SKM-1 (cell line): ENCODE measurements at regions not wholly inside any gene's neighbourhood (a gene's known extent, or its start where the extent isn't known, plus 50 kb on each side); places are given as distances from the start of the nearest gene placed in this dataset.

Source experiments
- DNase-seq: peaks from one replicate; lab custom pipeline; 2025; ENCODE audit not compliant: unreplicated experiment; lab: John Stamatoyannopoulos, UW

DNA sequence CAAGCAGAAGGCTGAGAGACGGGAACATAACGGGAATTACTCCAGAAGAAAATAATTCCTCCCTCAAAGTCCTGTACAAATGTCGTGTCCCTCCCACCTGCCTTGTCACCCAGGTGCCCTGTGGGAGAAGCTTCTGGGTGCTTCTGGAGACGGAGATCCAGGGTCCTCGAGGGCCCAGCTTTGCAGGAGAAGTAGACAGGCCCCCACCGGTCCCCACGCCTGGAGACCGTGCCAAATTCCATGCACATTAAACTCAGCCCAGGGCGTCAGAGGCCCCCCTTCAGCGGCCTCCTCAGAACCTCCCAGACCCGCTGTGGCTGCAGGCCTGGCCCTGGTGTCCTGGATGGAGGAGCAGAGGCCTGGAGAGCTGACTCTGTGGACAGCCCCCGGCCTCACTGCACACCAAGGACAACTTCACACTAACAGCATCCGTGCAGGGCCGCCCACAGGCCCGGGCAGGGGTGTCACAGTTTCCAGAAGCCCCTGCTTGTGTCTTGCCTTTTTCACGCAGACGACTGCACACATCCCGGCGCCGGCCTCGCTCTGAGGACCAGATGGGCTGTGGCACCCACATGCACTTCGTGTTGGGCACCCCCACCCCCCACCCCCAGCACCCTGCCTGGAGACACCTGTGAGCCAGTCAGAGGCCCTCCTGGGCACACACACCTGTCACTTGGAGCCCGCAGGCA, 734.3 kb downstream of the BRD1 start:
- no peak for DNase-seq

DNA sequence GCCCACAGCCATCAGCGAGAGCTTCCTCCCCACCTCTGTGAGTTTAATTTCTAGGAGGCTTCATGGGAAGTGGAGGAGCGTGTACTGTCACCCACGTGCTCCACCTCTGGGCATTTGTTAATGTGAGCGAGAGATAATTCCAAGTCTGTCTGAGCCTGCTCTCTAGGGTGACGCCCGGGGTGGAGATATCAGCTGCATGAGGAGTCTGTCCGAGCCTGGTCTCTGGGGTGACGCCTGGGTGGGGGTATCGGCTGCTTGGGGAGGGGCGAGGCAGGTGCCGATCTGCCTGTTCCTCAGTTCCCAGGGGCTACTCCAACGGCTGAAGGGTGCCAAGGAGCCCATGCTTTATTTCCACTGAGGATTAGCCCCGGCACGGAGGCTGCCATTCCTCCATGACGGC, 735.0 kb downstream of the BRD1 start:
- DNase-seq = no peak

DNA sequence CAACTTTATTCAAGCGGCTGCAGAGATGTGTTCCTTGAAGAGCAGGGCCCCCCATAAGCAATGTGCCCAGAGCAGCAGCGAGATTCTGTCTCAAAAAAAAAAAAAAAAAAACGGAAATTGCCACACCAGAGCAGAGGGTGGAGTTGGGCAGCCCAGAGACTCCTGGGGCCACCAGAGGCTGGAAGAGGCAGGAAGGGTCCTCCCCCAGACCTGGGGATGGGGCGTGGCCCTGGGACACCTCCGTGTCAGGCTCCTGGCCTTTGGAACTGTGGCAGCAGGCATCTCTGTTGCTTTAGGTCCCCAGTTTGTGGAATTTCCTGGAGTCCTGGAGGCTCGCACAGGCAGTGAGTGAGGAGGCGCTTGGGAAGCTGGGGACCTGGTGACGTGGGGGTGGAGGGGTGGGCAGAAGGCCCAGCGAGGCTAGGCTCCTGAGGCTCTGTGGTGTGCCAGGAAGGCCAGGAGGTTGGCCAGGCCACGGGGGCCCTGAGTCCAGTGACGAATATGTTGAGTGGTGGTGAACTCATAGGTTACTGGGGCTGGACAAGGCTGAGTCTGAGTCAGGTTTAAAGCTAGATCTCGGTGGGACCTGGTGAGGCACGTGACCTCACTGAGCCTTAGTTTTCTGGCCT, 735.6 kb downstream of the BRD1 start:
- DNase-seq = no peak

DNA sequence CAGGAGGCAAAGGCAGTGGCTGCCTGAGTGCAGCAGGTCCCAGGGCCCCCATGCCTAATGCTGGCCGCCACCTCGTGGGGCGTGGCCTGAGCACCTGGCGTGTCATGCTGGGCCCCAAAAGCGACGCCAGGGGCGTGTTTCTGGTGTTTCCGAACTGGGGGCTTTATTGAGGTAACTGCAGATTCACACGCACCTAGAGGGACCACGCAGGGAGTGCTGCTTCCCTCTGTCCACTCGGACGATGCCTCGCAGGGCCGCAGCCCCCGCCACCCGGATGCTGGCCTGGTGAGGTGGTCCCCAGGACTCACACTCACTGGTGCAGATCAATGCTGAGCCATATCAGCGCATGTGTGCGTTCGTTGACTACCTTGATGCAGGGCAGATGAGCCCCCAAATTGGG, 736.2 kb downstream of the BRD1 start:
- DNase-seq = no peak

DNA sequence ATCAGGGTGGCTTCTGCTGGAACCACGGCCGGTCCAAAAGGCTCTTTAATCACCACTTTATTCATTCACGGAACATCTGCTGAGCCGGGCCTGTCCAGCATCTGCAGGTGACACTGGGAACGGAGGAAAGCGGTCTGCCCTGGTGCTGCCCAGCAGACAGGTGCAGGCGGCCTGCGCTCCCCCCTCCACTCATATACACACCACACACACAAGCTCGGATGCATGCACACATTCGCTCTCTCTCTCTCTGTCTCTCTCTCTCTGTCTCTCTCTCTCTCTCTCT, 736.9 kb downstream of the BRD1 start:
- DNase-seq = no peak

DNA sequence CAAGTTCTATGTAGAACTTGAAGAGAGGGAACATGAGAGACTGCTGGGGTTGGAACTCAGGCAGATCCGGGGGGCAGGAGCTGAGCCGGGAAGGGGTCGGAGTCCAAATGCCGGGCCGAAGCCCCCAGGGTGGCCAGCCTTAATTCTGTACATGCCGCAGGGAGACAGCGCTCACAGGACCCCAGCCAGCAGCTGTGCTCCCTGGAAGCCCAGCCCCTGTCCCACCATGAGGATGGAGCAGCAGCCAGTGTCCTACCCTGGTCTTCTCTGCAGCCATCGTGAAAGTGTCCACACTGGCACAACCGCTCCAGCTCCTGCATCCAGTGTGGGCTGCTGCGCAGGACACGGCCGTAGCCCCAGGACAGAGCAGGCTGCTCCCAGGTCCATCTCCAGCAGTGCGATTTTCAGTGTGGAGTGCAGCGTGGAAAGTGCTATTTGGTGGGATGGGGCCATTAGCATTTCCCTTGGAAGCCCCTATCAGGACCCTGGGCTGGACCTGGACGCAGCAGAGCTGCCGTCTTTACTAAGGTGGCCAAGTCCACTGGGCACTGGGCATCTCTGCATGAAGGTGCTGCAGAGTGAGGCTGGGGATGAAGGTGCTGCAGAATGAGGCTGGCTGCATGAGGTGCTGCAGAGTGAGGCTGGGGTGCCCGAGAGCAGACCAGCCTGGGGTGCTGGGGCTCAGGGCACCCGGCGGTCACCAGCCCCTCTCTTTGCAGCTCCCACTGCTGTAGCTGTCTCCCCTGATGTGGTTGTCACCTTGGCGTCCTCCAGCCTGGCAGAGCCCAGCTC, 737.4 kb downstream of the BRD1 start:
- DNase-seq = no peak

DNA sequence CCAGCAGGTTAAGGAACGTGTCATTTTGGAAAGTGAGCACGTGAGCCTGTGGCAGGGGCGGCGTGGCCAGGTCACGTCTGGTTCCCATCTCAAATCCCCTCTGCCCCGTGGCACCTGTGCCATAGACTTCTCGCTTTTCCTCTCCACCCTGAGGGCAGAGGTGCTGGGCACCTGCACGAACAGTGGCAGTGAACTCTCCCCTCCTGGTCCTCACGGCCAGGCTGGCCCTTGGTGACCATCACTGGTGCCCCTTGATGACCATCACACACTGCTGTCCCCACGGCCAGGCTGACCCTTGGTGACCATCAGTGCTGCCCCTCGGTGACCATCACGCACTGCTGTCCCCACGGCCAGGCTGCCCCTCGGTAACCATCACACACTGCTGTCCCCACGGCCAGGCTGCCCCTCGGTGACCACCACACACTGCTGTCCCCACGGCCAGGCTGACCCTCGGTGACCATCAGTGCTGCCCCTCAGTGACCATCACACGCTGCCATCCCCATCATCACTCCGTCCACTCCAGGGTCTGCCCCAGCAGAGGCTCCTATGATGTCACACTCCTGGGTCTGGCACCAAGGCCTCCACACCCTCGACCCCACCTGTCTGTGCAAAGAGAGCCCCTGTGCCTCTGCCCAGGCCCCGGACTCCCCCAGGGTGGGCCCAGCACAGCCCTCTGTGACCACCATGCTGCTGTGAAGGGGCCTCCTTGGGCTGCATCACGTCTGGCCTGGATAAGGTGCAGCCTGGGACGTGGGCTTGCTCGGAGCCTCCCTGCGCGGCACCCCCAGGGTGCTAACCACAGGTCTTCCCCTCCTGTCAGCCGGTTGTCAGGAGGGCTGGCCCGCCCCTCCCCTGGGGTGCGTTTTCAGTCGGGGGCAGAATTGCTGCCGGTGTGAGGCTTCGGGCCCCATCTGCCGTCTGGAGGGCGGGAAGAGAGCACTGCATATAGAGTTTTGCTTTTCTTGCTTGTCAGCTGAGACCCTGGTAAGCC, 738.6 kb downstream of the BRD1 start:
- no peak for DNase-seq

DNA sequence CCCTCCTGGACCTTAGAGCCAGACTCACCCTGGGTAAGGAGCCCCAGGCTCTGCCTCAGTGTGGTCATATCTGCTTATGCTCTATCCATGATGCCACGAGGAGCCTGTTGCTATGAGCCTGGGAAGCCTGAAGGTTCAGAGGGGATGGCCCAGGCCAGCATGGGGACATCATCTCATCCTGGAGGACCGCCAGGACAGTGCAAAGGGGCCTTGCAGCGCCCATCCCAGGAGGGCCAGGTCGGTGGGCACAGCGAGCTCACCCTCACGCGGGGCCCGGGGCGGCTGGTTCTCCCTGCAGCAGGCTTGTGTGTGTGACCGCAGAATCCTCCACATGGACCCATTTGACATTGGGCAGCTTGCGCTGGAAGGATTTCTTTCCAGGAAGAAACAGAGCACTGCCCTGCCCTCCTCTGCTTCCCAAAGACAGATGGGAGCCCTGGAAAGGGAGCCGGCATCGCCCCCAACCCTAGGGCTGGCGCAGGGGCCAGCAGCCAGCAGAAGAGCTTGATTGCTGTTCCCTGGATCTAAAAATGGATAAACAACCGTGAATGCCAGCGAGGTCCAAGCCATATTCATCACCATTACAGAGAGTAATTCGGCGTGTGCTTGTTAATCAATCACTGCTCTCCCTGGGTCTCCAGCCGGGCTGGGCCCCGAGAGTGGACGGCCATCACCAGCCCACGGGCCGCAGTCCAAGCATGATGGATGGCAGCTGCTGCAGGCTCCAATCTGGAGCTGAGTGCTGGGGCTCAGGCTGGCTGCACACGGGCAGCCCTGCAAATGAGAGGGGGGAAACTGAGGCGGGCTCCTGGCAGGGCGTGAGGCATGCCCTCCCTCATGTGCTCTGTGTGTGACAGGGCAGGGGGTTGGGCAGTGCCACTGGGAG, 739.7 kb downstream of the BRD1 start:
- no peak for DNase-seq

DNA sequence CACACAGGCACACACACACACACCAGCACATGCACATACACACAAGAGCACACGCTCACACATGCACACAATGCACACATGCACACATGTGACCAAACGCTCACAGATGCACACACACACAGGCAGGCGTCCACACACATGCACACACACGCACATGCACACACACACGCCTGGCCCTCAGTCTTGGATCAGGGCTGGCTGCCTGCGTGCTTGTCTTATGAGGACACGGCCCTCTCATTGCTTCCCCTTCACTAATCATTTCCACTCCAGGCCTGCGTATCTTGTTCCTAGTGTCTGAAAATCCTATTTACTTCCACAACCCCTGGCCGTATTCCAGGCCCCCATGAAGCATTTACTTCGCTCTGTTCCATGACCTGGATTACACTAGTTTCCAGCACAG, 740.5 kb downstream of the BRD1 start:
- DNase-seq = no peak

DNA sequence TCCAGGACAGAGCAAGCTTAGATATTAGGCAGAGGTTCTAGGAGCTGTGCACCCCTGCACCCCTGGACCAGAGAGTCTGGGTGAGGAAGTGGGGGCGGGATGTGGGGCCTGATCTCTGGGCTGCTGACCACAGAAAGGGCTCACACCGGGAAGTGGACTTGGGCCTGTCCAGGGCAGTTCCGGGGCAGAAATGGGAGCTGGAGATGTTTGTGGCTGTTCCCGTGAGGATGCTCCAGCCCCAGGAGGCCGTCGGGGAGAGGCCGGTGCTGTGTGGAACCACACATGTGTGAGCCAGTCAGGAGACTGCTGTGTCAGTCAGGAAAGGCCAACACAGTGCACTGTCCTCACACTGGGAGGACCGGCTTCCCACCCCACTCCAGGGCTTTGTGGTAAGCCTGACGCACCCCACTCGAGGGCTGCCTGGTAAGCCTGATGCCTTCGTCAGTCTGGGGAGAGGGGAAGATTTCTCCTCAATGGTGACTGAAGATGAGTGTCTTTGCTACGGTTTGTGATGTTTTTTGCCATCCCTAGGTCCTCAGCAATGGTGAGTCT, 741.0 kb downstream of the BRD1 start:
- DNase-seq = no peak

DNA sequence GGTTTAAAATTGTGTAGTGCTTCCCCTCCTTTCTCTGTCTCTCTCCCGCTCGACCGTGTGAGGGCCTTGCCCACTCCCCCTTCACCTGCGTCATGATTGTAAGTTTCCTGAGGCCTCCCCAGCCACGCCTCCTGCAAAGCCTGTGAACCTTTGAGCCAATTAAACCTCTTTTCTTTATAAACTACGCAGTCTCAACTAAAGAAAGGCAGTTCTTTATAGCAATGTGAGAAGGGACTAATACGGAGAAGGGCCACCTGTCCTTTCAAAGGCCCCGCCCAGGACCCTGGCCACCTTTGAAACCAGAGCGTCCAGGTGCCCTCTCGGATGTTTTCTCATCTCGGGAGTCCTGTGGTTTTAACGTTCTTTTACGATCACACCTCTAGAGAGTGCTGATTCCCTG, 741.5 kb downstream of the BRD1 start:
- no peak for DNase-seq

DNA sequence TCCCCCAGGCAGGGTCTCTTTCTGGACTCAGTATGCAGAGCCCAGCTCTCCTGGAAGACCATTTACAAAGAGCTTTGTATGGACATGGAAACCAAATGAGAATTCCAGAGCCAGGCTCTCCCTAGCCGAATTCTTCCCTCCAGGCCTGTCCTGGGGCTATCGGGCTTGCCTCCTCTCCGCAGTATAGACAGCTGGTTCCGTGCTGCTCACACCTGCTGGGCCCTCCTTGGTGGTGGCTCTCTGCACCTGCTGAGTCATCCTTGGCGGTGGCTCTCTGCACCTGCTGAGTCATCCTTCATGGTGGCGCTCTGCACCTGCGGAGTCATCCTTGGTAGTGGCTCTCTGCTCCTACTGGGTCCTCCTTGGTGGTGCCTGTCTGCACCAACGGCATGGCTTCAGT, 743.5 kb downstream of the BRD1 start:
- no peak for DNase-seq

DNA sequence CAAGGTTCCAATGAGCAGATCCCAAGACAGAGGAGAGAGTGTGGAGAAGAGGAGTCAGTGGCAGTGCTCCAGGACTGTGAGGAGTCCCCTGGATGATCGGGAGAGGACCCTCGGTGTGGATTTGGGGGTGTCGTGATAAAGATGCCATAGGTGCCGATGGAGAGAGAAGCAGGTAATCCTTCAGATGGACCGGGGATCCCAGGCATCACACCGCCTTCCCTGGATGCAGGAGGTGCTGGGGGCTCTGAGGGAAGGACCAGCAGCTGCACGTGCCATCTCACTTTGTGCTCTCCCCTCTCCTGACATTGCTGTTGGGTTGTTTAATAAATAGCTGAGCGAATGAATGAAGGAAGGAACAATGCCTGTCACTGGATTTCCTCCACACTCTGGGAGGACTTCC, 744.1 kb downstream of the BRD1 start:
- no peak for DNase-seq

DNA sequence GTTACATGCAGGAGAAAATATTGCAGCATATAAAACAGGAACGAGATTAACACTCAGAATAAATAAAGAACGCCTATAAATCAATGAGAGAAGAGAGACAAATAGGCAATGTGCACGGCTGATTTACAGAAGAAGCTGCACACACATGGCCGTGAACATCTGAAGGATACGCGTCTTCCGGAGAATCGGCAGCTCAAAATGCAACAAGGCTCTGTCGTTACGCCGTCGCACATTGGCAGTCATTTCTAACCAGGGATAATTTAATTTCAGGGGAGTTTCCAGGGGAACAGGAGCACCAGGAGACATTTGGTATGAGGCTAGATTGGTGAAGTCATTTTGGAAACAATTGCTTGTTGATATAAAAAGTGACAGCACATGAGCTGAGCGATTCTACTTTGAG, 745.2 kb downstream of the BRD1 start:
- no peak for DNase-seq

DNA sequence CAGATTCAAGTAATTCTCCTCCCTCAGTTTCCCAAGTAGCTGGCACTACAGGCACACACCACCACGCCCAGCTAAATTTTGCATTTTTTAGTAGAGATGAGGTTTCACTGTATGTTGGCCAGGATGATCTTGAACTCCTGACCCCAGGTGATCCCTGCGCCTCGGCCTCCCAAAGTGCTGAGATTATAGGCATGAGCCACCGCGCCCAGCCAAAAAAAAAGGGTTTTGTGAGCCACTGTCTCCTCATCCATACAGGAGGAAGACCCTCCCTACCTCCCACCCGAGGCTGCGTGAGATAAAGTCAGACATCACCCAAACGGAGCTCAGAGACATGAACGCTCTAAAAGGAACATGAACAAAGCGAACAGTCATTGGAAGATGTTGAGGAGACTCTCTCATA, 745.7 kb downstream of the BRD1 start:
- no peak for DNase-seq

DNA sequence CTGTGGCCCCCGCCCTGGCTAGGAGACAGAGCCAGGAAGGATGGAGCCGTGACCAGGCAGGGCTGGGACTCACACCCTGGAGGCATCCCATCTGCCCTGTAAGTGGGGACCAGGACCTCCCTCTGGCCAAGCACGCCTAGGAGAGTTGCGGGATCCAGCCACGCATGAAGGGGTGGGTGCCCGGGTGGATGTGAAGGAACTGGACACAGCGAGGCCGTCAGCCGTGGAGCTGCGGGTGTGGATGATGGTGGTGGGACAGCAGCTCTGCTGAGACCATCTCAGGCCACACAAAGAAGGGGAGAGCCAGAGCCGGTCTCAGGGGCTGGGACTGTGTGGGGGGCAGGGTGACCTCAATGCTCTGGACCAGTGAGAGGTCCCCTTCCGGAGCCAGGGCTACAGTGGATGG, 746.4 kb downstream of the BRD1 start:
- DNase-seq = no peak

DNA sequence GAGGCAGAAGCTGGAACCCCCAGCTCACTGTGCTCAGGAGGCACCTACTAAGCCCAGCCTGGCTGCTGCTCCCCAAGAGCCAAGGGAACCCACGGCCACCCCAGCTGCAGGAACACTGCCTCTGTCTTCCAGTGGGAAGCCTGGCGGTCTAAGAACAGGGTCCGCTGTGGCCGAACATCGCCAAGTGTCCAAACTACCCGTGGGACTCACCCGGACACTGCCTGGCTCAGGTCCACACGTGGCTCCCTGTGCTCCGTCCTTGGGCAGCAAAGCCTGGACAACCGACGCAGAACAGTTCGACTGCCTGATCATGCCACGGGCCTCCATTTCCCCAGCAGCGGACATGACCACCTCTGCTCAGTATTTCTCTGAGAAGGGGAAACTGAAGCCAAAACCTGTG, 747.0 kb downstream of the BRD1 start:
- DNase-seq = no peak

DNA sequence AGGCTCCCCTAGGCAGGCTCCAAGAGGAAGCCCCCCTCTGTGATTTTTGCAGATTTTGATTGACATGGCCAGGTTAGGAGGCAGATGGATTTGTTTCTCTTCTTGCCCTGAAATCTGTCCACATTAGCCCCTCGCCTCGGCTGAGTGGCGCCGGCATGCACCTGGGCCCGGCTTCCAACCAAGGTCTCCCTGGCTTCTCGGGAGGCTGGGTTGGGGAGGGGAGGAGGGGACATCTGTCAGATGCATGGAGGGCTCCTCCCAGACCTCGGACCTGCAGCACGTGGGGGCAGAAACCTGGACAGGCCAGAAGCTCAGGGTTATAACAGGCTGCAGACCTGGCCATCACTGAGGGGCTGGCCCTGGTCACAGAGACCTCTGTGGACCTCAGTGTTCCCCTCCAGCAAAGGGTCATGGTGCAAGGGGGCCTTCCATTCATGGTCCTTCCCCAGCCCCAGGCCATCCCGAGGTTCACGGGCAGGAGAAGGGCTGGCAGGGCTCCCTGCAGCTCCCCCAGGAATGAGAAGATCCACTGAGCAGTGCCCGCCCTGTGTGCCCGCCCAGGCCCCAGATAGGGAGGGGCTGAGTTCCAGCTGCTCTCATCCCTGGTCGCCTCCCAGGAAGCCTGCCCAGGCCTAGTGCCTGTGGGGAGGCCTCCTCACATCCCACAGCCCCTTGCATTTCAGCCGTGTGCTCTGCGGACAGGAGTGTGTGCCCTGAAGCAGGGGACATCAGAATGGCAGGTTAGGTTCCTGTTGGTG, 747.8 kb downstream of the BRD1 start:
- DNase-seq = no peak

DNA sequence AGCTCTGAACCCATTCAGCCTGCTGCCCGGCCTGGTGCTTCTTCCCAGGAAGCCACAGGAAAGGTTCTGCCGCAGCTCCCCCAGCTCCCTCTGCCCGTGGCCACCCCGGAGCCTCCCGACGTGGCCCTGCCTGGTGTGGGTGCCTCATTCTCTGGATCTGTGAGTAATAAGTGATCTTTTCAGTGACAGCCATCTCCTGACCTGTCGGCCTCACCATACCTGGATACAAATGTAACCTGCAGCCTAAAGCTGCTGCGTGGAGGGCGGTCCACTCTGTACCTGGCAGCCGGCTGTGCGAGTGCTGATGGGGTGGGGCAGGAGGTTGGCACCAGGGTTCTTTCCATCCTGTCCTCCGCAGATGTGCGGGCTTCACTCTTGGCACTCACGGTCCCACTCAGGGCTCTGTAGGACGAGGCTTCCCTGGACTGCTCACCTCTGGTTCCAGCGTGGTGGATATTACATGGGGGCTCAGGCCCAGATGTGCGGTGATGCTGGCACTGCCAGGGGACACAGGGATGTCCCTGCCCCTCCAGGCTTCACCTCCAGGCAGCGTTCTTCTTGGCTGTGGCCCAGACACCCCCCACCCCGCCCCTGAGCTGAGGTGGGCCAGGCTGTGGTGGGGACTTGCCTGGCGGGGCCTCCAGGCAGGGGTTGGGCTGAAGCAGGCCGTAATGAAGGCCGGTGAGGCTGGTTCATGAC, 748.5 kb downstream of the BRD1 start:
- no peak for DNase-seq
